SK-N-SH treated with all-trans-retinoic acid at 6 μM for 48 hours (cell line): ENCODE measurements at regions not wholly inside any gene's neighbourhood (a gene's known extent, or its start where the extent isn't known, plus 50 kb on each side); places are given as distances from the start of the nearest gene placed in this dataset.

ENCODE experiments used
- ATAC-seq: fragments of 200-7000 bp; cut with Tn5 transposase; 3 replicates; pipeline ENCODE4 v1.9.1; 2020; ENCODE audit warnings: mild to moderate bottlenecking, moderate library complexity
- ARNTL ChIP-seq: fragments of 450-650 bp; formaldehyde crosslinking; IDR thresholded peaks from 2 replicates; pipeline ENCODE4 v1.5.0; 2020; ENCODE audit warnings: low read depth, mild to moderate bottlenecking, moderate library complexity, borderline replicate concordance
- BACH2 ChIP-seq: fragments of 250-450 bp; sonication (Bioruptor Pico); IDR thresholded peaks from 2 replicates; pipeline ENCODE4 v1.9.0; 2021; ENCODE audit warnings: mild to moderate bottlenecking, borderline replicate concordance
- CSDC2 ChIP-seq: fragments of 250-450 bp; sonication (Bioruptor Pico); IDR thresholded peaks from 2 replicates; pipeline ENCODE4 v1.5.0; 2020; ENCODE audit warnings: mild to moderate bottlenecking, moderate library complexity
- CSRNP3 ChIP-seq: fragments of 250-450 bp; sonication (Bioruptor Pico); IDR thresholded peaks from 2 replicates; pipeline ENCODE4 v1.5.1; 2021; ENCODE audit warnings: mild to moderate bottlenecking, moderate library complexity
- ESRRG ChIP-seq: fragments of 250-450 bp; sonication (Bioruptor Pico); IDR thresholded peaks from 2 replicates; pipeline ENCODE4 v1.6.1; 2021; ENCODE audit warnings: mild to moderate bottlenecking
- GLIS3 ChIP-seq: fragments of 250-450 bp; sonication (Bioruptor Pico); IDR thresholded peaks from 2 replicates; pipeline ENCODE4 v1.5.0; 2020; ENCODE audit warnings: mild to moderate bottlenecking, moderate library complexity
- ISL1 ChIP-seq: fragments of 250-450 bp; sonication (Bioruptor Pico); IDR thresholded peaks from 2 replicates; pipeline ENCODE4 v2.1.2; 2022; ENCODE audit warnings: mild to moderate bottlenecking, moderate library complexity
- OSR1 ChIP-seq: fragments of 250-450 bp; sonication (Bioruptor Pico); IDR thresholded peaks from 2 replicates; pipeline ENCODE4 v1.8.0; 2022; ENCODE audit warnings: moderate library complexity, mild to moderate bottlenecking, inconsistent platforms
- POU6F1 ChIP-seq: fragments of 250-450 bp; sonication (Bioruptor Pico); IDR thresholded peaks from 2 replicates; pipeline ENCODE4 v1.8.0; 2021; ENCODE audit warnings: low read depth, mild to moderate bottlenecking, moderate library complexity, borderline replicate concordance
- PPARA ChIP-seq: fragments of 250-450 bp; sonication (Bioruptor Pico); IDR thresholded peaks from 2 replicates; pipeline ENCODE4 v1.5.0; 2020; ENCODE audit warnings: mild to moderate bottlenecking, borderline replicate concordance
- RARB ChIP-seq: fragments of 250-450 bp; sonication (Bioruptor Pico); IDR thresholded peaks from 2 replicates; pipeline ENCODE4 v1.8.0; 2021; ENCODE audit warnings: mild to moderate bottlenecking, moderate library complexity
- SNAI2 ChIP-seq: fragments of 250-450 bp; sonication (Bioruptor Pico); IDR thresholded peaks from 2 replicates; pipeline ENCODE4 v1.5.0; 2020; ENCODE audit warnings: mild to moderate bottlenecking, moderate library complexity
- TCF4 ChIP-seq: fragments of 250-450 bp; sonication (Bioruptor Pico); IDR thresholded peaks from 2 replicates; pipeline ENCODE4 v1.8.0; 2021; ENCODE audit warnings: mild to moderate bottlenecking, moderate library complexity, borderline replicate concordance
- TOX ChIP-seq: fragments of 250-450 bp; sonication (Bioruptor Pico); IDR thresholded peaks from 2 replicates; pipeline ENCODE4 v1.8.0; 2021; ENCODE audit warnings: mild to moderate bottlenecking, moderate library complexity, borderline replicate concordance
- ZC3H10 ChIP-seq: fragments of 250-450 bp; sonication (Bioruptor Pico); IDR thresholded peaks from 2 replicates; pipeline ENCODE4 v1.5.1; 2021; ENCODE audit warnings: mild to moderate bottlenecking, moderate library complexity
- ZFP3 ChIP-seq: fragments of 250-450 bp; sonication (Bioruptor Pico); IDR thresholded peaks from 2 replicates; pipeline ENCODE4 v1.5.0; 2020; ENCODE audit warnings: mild to moderate bottlenecking, moderate library complexity
- ZFP30 ChIP-seq: fragments of 450-650 bp; formaldehyde crosslinking; IDR thresholded peaks from 2 replicates; pipeline ENCODE4 v1.5.0; 2022; ENCODE audit warnings: mild to moderate bottlenecking, moderate library complexity
- ZNF70 ChIP-seq: fragments of 450-650 bp; formaldehyde crosslinking; IDR thresholded peaks from 2 replicates; pipeline ENCODE4 v1.5.0; 2020; ENCODE audit warnings: mild to moderate bottlenecking, moderate library complexity
- ZNF8 ChIP-seq: fragments of 450-650 bp; formaldehyde crosslinking; IDR thresholded peaks from 2 replicates; pipeline ENCODE4 v1.5.0; 2020; ENCODE audit warnings: mild to moderate bottlenecking, moderate library complexity
- TF ChIP-seq, protein P1 (sequence below): fragments of 250-450 bp; sonication (Bioruptor Pico); IDR thresholded peaks from 2 replicates; pipeline ENCODE4 v1.5.0; 2020; ENCODE audit warnings: mild to moderate bottlenecking, moderate library complexity
- TF ChIP-seq, protein P2 (sequence below): fragments of 250-450 bp; sonication (Bioruptor Pico); IDR thresholded peaks from 2 replicates; pipeline ENCODE4 v1.5.1; 2020; ENCODE audit warnings: low read depth, mild to moderate bottlenecking, moderate library complexity
- TF ChIP-seq, protein P3 (sequence below): fragments of 250-450 bp; sonication (Bioruptor Pico); IDR thresholded peaks from 2 replicates; pipeline ENCODE4 v1.8.0; 2020; ENCODE audit warnings: mild to moderate bottlenecking, moderate library complexity, borderline replicate concordance

GRCh38 chr2:12400543-12400942 is 316.2 kb upstream of the TRIB2 start:
- no peak for TF ChIP-seq GLIS3
- TF ChIP-seq ZFP30 (CRISPR knock-in tag), result no peak
- TF ChIP-seq OSR1 (CRISPR knock-in tag), result no peak
- TF ChIP-seq ZNF70 (CRISPR knock-in tag), result no peak
- TF ChIP-seq SNAI2 (CRISPR knock-in tag), result no peak
- no peak for TF ChIP-seq ZNF8 (CRISPR knock-in tag)
- TF ChIP-seq, protein P1, sequence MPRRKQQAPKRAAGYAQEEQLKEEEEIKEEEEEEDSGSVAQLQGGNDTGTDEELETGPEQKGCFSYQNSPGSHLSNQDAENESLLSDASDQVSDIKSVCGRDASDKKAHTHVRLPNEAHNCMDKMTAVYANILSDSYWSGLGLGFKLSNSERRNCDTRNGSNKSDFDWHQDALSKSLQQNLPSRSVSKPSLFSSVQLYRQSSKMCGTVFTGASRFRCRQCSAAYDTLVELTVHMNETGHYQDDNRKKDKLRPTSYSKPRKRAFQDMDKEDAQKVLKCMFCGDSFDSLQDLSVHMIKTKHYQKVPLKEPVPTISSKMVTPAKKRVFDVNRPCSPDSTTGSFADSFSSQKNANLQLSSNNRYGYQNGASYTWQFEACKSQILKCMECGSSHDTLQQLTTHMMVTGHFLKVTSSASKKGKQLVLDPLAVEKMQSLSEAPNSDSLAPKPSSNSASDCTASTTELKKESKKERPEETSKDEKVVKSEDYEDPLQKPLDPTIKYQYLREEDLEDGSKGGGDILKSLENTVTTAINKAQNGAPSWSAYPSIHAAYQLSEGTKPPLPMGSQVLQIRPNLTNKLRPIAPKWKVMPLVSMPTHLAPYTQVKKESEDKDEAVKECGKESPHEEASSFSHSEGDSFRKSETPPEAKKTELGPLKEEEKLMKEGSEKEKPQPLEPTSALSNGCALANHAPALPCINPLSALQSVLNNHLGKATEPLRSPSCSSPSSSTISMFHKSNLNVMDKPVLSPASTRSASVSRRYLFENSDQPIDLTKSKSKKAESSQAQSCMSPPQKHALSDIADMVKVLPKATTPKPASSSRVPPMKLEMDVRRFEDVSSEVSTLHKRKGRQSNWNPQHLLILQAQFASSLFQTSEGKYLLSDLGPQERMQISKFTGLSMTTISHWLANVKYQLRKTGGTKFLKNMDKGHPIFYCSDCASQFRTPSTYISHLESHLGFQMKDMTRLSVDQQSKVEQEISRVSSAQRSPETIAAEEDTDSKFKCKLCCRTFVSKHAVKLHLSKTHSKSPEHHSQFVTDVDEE, result no peak
- TF ChIP-seq RARB, result no peak
- no peak for TF ChIP-seq CSDC2 (CRISPR knock-in tag)
- no peak for TF ChIP-seq ESRRG (CRISPR knock-in tag)
- TF ChIP-seq PPARA (CRISPR knock-in tag), result no peak
- TF ChIP-seq, protein P2, sequence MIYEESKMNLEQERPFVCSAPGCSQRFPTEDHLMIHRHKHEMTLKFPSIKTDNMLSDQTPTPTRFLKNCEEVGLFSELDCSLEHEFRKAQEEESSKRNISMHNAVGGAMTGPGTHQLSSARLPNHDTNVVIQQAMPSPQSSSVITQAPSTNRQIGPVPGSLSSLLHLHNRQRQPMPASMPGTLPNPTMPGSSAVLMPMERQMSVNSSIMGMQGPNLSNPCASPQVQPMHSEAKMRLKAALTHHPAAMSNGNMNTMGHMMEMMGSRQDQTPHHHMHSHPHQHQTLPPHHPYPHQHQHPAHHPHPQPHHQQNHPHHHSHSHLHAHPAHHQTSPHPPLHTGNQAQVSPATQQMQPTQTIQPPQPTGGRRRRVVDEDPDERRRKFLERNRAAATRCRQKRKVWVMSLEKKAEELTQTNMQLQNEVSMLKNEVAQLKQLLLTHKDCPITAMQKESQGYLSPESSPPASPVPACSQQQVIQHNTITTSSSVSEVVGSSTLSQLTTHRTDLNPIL (CRISPR knock-in tag), result no peak
- TF ChIP-seq CSRNP3 (CRISPR knock-in tag), result no peak
- no peak for TF ChIP-seq ZFP3 (CRISPR knock-in tag)
- TF ChIP-seq ARNTL (CRISPR knock-in tag), result no peak
- no peak for TF ChIP-seq ISL1 (CRISPR knock-in tag)
- TF ChIP-seq ZC3H10 (CRISPR knock-in tag), result no peak
- TF ChIP-seq TOX (CRISPR knock-in tag), result no peak
- no peak for TF ChIP-seq TCF4 (CRISPR knock-in tag)
- ATAC-seq, result no peak

- no peak for ATAC-seq
- no peak for TF ChIP-seq BACH2 (CRISPR knock-in tag)
- TF ChIP-seq, protein P1, result no peak
- TF ChIP-seq ZNF8 (CRISPR knock-in tag), result no peak
- TF ChIP-seq GLIS3, result no peak
- no peak for TF ChIP-seq PPARA (CRISPR knock-in tag)
- TF ChIP-seq ESRRG (CRISPR knock-in tag), result no peak
- no peak for TF ChIP-seq ZC3H10 (CRISPR knock-in tag)
- no peak for TF ChIP-seq ZFP3 (CRISPR knock-in tag)
Measured at GRCh38 chr2:12402440-12403139, 314.1 kb upstream of the TRIB2 start.

- TF ChIP-seq POU6F1 (CRISPR knock-in tag) (no peak), ZFP3 (CRISPR knock-in tag) (no peak), ZNF8 (CRISPR knock-in tag) (no peak), TOX (CRISPR knock-in tag) (no peak), GLIS3 (no peak)
- TF ChIP-seq, protein P3, sequence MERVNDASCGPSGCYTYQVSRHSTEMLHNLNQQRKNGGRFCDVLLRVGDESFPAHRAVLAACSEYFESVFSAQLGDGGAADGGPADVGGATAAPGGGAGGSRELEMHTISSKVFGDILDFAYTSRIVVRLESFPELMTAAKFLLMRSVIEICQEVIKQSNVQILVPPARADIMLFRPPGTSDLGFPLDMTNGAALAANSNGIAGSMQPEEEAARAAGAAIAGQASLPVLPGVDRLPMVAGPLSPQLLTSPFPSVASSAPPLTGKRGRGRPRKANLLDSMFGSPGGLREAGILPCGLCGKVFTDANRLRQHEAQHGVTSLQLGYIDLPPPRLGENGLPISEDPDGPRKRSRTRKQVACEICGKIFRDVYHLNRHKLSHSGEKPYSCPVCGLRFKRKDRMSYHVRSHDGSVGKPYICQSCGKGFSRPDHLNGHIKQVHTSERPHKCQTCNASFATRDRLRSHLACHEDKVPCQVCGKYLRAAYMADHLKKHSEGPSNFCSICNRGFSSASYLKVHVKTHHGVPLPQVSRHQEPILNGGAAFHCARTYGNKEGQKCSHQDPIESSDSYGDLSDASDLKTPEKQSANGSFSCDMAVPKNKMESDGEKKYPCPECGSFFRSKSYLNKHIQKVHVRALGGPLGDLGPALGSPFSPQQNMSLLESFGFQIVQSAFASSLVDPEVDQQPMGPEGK, result no peak
- TF ChIP-seq, all 23 proteins: peak for 0
- ATAC-seq, result no peak
Measured at GRCh38 chr2:12404497-12404896, 312.2 kb upstream of the TRIB2 start.
